Kidney epithelial cell (primary cell): ENCODE measurements at regions not wholly inside any gene's neighbourhood (a gene's known extent, or its start where the extent isn't known, plus 50 kb on each side); places are given as distances from the start of the nearest gene placed in this dataset.

ENCODE experiments used
- DNase-seq: peaks from one replicate; pipeline ENCODE4 v3.0.0-alpha.2; 2010; ENCODE audit warnings: low read depth
- H3K27me3 ChIP-seq: 2 replicates; pipeline ENCODE4 v1.6.0; 2011; ENCODE audit warnings: low read length; ENCODE audit not compliant: control insufficient read depth, insufficient read depth
- H3K36me3 ChIP-seq: 2 replicates; pipeline ENCODE4 v1.5.1; 2011; ENCODE audit warnings: low read length; ENCODE audit not compliant: control insufficient read depth, insufficient read depth
- H3K4me3 ChIP-seq: 2 replicates; pipeline ENCODE4 v1.5.1; 2011; ENCODE audit warnings: low read depth, mild to moderate bottlenecking, control low read depth, low read length
- CTCF ChIP-seq: IDR thresholded peaks from 2 replicates; pipeline ENCODE4 v1.5.1; 2011; ENCODE audit warnings: mild to moderate bottlenecking, moderate library complexity, low read length, control low read depth, inconsistent platforms; ENCODE audit not compliant: insufficient read depth, poor library complexity, severe bottlenecking

- Histone ChIP-seq H3K4me3 (no peak overlapping the region), H3K36me3 (no peaks in the 10 kb centered on the region), H3K27me3 (peaks cover 2% of the 10 kb centered on the region)
- no peak for DNase-seq
- no peak for TF ChIP-seq CTCF
Measured at GRCh38 chr3:43783987-43784639, 93.4 kb downstream of the ABHD5 start.

GRCh38 chr3:43784640-43785011 is 93.9 kb downstream of the ABHD5 start:
- no peaks in the 10 kb centered on the region for H3K27me3 ChIP-seq
- no peaks in the 10 kb centered on the region for H3K36me3 ChIP-seq
- no peak for TF ChIP-seq CTCF
- H3K4me3 ChIP-seq = no peak overlapping the region
- DNase-seq = no peak

GRCh38 chr3:43785551-43785950 is 94.8 kb downstream of the ABHD5 start:
- Histone ChIP-seq H3K27me3 (no peaks in the 10 kb centered on the region), H3K4me3 (no peak overlapping the region), H3K36me3 (no peaks in the 10 kb centered on the region)
- no peak for TF ChIP-seq CTCF
- DNase-seq = no peak

GRCh38 chr3:43786102-43786501 is 95.4 kb downstream of the ABHD5 start:
- Histone ChIP-seq H3K36me3 (no peaks in the 10 kb centered on the region), H3K27me3 (no peaks in the 10 kb centered on the region), H3K4me3 (no peak overlapping the region)
- TF ChIP-seq CTCF = no peak
- DNase-seq = no peak

GRCh38 chr3:43786526-43787305 is 96.0 kb downstream of the ABHD5 start:
- no peaks in the 10 kb centered on the region for H3K36me3 ChIP-seq
- no peak for DNase-seq
- TF ChIP-seq CTCF = no peak
- no peaks in the 10 kb centered on the region for H3K27me3 ChIP-seq
- no peak overlapping the region for H3K4me3 ChIP-seq
